Left lobe of liver (tissue), 2 donors: ENCODE measurements at regions not wholly inside any gene's neighbourhood (a gene's known extent, or its start where the extent isn't known, plus 50 kb on each side); places are given as distances from the start of the nearest gene placed in this dataset.
"Not testable (repeated sequence)": the region's sequence is repeated elsewhere in the genome, so short reads cannot be mapped to it uniquely, and the experiment has no call there.

ENCODE experiments used
- ATAC-seq: fragments of 200-7000 bp; cut with Tn5 transposase; one replicate; pipeline ENCODE4 v1.9.1; 2020; ENCODE audit warnings: mild to moderate bottlenecking, moderate library complexity
- DNase-seq: peaks from one replicate; pipeline ENCODE4 v3.0.0-alpha.2; 2020; ENCODE audit warnings: low spot score
- donor health status: DM: no; HTN: no; CAD: no; lungs with moderate emphysema.
- donor health status: DM: no; HTN: yes; CAD: no.

DNA sequence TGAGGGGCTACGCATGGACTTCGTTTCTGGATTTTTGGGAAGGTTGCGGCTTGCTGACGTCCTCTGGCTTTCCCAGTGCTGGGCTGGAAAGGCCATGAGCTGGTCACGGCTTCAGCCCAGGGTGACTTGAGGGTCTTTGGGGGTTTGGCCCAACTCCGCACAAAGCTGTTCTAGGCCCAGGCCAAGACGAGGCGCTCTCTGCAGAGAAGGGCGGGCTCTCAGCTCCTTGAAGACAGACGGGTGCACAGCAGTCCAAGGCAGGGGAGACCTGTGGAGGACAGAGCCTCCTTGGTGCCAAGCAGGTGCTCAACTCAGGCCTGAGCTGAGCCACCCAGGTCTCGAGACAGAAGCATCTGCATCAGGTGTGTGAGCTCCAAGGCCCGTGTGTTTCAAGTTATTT lies 1003.7 kb downstream of the BRD1 start:
- ATAC-seq (no peak), DNase-seq (no peak)

DNA sequence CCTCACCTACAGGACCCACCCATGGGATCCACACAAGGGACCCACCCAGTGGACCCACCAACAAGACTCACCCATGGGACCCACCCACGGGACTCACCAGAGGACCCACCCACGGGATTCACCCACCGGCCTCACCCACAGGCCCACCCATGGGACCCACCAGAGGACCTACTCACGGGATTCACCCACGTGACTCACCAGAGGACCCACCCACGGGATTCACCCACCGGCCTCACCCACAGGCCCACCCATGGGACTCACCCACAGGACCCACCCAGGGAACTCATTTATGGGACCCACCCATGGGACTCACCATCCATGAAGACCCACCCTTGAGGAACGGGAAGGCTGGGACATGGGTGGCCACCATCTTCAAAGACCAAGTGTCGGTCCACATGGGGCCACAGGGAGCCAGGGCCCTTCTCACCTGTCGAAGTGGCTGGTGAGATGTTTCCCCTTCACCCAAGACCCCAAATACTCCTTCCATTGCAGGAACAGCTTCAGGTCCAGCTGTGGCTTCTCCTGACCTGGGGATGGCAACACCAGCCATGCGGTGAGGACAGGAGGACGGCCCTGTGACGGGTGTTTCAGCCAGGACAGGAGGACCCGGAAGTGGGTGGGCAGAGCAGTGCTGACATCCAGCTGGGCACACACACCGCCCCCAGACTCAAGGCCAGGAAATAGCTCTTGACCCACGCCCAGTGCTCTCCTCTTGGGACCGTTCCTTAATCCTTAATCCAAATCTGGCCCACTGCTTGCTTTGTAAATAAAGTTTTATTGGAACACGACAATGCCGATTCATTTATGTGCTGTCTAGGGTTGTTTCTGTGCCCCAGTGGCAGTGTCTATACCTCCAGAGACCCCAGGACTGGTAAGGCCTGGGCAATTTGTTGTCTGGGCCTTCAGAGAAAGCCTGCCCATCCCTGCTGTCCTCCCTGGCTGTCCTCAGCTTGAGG lies 1005.1 kb downstream of the BRD1 start:
- DNase-seq (no peak), ATAC-seq (no peak)

DNA sequence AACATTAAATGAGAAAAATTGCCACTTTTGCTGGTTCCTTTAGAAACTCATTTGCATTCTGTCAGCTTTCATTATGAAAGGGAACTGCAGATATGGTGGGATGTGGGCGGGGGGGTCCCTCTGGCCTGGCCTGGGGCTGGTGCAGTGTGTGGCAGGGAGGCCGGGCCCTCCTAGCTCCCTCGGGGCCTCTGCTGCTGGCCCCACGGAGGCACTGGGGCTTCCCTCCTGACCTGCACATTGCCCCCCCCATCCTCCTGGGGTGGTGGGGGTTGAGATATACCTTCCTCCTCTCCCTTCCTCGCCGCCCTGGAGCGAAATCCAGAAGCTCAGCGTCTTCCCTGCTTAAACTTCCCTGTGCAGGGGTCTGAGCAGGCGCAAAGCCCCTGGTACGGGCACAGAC lies 1005.9 kb downstream of the BRD1 start:
- DNase-seq (no peak), ATAC-seq (no peak)

DNA sequence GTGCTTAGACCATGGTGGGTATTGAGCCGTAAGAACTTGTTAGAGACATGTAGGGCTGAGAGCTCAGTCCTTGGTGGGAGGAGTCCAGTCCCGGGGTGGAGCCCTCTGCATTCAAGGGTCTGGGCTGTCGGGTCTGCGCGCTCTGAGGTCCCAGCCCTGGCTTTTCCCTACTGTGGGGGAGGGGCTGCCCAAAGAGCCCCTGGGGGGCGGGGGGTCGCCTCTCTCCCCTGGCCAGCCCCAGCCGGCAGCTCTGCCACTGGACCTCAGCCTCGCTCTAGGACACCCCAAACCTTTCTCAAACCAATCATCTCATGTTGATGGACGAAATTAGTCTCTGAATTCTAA lies 1006.4 kb downstream of the BRD1 start:
- no peak for DNase-seq

DNA sequence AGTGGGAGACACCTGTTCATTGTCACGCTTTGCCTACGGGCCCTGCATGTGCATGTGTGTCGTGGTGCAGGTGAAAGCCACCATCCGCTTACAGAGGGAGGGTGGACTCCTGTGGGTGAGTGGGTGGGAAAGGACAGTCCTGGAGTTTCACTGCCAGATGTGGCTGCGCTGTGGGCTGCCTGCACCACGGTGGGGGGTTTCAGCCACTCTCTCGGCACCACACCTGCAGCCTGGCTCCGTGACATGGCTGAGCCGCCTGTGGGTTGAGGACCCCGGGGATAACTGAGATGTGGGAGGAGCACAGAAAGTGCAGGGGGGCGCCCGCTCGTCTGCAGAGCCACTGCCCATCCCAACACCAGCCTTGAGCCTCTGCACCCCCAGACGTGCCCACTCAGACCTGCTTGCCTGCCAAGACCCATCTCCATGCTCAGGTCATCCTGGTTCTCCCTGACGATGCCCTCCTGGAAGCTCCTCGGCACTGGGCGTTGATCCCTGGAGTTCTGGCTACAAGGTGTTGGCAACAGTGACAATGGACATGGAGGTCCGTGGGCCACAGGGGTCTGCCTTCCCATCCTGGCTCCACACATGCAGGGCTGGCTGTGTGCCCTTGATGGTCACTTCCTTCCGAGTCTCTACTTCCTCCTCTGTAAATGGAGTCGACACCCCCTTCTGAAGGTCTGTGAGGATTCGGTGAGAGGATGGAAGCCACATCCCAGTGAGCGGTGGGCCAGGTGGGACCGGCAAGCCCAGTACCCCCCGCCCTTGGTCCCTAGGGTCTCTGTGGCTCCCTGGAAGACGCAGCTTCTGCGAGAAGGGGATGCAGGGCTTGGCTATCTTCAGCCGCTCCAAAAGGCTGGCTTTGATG lies 1007.0 kb downstream of the BRD1 start:
- no peak for DNase-seq
- no peak for ATAC-seq

More for the DNA sequence above, 1006.4 kb downstream of the BRD1 start:
- no peak for ATAC-seq

DNA sequence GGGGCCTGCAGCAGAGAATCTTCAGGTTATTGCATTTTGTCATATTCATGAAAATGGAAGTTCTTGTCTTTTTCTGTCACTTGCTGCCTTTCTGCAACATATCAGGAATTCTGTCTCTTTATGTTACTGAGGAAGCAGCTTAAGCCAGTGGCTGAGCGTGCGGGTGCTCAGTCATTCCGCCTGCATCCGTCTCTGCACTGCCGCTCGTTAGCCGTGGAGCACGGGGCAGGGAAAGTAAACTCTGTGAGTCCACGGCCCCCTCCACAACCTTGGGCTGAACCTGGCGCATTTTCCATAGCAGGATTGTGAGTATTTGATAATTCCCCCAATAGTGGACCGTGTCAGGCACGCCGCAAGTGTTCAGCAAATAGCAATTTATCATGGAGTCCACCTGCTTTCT lies 1007.7 kb downstream of the BRD1 start:
- DNase-seq (no peak), ATAC-seq (no peak)

DNA sequence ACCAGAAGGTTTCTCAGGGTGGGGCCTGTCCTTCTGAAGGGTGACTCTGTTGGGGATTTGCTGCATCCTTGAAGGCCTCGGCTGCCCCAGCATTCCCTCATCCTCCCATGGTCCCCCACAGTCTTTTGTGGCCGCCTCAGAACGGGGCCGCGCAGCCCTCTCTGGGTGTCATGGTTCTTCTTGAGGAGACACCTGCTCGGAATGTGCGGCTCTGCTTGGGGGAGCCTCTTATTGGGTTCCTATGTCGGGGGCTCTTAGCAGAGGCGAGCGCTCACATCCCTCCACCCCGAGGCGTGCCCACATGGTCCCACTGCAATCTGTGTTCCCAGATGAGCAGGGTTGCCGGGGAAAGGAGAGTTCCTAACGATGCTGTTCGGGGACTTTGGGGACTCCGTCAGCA lies 1008.4 kb downstream of the BRD1 start:
- ATAC-seq (no peak), DNase-seq (no peak)

DNA sequence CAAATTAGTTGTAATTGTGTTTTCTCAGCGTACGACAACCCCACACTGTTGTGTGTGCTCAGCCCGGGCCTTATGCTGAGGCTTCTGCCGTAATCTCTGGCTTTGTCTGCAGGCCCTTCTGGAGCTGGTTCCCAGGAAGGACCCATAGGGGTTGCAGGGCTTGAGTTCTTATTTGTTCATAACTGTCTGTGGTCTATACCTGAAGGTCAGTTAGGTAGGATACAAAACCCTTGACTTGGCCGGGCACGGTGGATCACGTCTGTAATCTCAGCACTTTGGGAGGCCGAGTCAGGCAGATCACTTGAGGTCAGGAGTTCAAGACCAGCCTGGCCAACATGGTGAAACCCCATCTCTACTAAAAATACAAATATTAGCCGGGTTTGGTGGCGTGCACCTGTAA lies 1010.2 kb downstream of the BRD1 start:
- not testable (repeated sequence) for ATAC-seq, DNase-seq

DNA sequence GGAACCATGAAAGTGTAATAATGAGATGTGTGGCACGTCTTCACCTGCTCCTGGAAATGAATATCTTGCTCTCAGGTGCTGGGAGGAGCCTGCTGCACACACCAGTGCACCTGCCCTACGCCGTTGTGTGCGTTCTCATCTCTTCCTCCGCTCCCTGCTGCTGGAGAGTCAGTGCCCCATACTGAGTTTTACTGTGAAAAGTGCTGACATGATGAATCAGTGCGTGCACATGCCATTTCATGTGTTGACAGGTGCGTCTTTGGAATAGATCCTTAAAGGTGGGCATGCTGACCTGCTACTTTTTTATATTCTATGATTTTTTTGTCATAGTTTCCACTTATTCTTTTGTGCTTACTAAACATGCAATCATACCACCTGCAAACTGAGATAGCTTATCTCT lies 1015.8 kb downstream of the BRD1 start:
- no peak for ATAC-seq

DNA sequence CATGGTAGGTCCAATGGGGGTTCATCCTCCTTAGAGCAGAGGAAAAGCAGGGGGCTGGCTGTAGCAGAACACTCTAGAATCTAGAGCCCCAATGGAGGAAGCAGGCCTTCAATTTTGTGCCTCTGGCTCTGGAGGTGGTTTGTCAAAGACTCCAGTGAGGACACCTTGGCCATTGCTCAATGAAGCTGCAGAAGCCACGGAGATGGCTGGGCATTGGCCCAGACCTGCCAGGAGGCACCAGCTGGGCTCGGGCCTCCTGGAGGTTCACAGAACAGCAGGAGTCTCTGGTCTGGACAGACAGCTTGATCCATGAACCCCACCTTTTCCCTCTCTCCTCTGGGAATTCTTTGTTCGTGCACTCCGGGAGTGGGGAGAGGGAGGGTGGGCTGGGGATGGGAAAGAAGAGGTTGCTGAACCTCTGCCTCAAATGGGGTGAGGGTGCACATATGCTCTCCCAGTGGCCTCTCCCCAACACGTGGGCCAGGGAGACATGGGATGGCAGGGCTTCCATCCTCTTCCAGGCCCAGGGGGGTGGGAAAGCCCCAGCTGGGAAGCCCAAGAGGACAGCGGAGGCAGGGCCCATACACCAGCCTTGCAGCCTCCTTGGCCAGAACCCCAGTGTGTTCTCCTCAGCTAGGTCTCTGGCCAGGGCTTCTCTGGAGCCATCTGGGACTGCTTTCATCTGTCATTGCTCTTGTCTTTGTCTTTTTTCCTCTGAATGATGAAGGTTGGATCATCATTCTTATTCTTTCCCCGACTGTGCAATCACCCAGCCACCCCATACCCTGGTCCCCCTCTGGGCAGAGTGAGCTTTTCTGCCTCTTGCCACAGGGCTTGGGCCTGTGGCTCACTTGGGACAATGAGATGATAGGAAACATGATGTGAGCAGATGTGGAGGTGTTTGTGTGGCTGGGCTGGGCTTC lies 1019.4 kb downstream of the BRD1 start:
- ATAC-seq (no peak), DNase-seq (no peak)

More for the DNA sequence above, 1015.8 kb downstream of the BRD1 start:
- DNase-seq, result no peak

DNA sequence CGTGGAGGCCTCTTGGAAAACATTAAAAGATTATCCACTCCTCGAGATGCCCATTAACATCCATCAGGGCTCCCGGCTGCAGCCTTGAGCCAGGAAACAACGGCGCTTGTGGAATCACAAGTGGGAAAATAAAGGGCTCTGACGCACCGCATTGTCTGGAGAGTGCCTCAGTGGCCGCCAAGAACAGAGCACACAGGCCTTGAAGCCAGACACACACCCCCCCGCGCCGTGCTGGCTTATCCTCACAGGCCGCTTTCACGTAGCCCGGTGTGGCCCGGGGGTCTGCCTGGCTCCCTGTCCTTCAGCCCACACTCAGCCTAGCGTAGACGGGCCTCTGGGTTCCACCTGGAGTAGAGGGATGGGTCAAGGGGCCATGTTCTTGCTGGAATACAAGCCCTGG lies 1020.5 kb downstream of the BRD1 start:
- ATAC-seq (no peak), DNase-seq (no peak)

DNA sequence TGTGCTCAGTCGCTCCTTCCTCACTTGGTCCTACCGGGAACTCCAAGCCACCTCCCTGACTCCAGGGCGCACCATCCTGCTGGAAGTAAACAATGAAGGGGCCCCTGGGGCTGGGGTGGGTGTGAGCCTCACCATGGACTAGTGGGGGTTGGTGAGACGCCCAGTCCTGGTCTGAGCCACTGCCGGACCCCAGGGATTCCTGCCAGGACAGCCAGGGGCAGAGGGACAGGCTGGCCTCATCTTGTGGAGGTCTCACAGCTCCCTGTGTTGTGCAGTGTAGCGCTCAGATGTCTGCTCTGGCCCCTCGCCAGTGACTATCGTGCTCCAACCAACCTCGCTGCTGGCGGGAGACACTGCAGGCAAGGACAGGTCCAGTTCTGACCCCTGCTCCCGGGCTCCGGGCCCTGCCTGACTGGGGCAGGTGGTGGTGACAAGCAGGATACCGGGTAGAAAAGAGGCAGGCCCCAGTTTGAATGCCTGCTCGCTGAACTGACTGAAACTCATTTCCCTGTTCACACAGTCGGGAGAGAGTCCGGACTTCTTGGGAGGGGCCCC lies 1021.4 kb downstream of the BRD1 start:
- no peak for ATAC-seq
- DNase-seq, result no peak

DNA sequence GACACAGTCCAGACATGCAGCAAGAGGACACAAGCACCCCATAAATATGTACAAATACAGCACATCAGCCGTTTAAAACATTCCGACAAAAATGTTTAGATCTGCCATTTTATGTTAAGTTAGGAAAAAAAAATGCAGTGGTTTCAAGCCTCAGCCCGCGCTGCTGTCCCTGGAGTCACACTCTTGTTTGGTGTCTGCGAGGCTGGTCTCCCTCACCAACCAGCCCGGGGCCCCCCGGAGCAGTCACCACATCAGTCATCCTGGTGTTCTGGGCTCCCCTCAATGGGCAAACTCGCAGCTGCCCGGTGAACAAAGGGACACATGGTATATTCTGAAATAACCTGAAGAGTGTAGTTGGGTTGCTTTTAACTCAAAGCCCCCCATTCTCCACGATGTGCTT lies 1022.2 kb downstream of the BRD1 start:
- ATAC-seq (no peak), DNase-seq (no peak)

DNA sequence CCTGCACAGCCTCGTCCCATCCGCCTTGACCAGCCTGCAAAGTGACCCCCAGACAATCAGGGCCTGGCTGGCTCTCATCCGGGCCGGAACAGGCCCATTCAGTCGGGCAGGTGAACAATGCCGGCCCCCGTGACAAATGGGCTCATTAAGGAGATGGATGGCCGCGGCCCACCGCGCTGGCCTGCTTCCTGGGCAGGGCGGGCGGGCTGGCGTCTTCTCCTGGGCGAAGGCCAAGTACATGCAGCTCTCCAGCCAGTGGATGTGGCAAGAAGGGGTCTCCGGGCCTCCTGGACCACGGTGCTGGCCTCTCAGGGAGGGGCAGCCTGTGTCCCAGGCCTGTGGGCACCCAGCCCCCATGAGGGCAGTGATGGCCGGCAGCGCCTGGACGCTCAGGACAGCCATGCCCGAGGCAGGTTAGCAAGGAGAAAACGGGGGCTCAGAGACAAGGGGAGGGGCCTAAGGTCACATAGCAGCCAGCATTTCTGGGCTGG lies 1022.8 kb downstream of the BRD1 start:
- DNase-seq (no peak), ATAC-seq (no peak)

DNA sequence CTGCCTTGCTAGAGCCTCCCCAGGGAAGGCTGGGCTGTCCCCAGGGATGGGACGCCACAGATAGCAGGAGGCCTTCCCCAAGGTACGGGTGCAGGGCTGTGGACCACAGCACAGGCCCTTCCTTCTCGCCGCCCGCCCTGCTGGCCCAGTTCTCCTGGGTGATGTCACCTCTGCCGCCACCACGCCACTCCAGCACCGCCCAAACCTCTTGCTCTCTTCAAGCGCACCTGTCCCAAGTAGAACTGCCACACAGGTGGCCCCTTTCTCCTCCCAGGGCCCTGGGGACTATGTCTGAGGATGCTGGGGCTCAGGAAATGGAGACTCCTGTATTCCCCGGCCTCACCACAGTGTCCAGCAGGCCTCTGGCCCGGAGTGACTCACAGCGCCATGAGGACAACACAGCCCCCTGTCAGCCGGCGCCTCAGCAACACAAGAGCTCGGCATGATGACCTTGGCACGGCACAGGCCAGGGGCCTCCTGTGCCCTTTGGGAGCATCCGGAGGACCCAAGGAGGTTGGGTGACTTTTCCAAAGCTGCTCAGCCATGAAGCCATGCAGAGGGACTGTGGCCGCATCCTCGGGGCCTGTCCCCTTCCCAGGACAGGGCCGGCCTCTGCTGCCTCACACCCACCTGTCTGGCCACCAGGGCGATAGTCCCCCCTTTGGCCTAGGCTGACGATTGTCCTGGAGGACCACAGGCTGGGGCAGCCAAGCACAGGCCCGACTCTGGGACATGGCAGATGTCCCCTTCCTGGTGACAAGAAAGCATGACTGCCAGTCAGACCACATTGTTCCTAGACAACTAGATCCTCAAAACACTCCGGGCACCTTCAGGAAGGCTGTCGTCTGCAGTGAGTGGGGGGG lies 1023.5 kb downstream of the BRD1 start:
- ATAC-seq (no peak), DNase-seq (no peak)

DNA sequence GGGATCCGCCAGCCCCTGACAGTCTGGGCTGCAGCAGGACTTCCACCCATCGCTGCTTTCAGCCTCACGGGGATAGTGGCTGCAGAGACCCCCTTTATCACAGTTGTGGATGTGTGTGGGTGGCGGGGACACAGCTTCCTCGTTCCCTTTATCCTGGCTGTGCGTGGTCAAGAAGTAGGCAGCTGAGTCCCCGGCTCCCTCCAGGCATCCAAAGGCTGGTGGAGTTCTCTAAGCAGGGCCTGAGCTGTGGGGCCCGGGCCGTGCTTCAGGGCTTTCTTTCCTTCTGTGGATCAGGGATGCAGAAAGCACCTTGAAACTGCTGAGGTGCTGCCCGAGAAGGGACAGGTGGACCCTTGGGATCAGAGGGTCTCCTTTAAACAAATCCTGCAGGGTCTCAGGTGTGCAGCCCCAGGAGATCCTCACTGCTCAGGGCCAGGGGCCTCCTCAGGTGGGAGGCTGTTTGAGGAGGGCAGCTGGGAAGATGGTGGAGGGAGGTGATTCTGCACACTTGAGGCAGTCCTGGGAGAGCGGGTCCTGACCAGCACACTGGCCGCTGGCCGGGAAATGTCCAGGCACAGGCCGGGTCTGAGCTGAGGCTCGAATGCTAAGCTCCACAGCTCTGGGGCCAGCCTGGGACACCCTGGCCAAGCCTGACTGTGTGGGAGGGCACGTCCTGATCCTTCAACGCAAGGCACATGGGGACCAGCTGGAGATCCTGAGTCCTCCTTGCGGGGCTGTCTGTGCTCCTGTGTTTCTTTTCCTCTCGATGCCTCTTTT lies 1024.3 kb downstream of the BRD1 start:
- no peak for ATAC-seq
- no peak for DNase-seq

DNA sequence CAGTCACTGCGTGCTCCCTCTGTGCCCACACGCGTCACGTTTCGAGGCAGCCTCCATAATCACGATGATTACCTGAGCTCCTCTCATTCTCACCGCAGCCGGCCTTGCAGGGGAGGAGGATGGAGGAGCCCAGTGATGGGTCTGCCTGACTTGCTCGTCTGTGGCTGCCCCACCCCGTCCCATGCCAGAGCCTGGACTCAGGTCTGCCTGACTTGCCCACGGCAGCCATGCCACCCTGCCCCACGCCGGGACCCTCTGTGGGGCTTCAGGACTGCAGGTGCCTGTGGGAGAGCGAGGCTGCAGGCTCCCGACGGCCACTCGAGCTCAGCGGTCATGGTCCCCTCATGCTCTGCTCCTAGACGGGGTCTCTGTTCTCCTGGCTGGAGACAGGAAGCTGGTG lies 1025.1 kb downstream of the BRD1 start:
- ATAC-seq (no peak), DNase-seq (no peak)

DNA sequence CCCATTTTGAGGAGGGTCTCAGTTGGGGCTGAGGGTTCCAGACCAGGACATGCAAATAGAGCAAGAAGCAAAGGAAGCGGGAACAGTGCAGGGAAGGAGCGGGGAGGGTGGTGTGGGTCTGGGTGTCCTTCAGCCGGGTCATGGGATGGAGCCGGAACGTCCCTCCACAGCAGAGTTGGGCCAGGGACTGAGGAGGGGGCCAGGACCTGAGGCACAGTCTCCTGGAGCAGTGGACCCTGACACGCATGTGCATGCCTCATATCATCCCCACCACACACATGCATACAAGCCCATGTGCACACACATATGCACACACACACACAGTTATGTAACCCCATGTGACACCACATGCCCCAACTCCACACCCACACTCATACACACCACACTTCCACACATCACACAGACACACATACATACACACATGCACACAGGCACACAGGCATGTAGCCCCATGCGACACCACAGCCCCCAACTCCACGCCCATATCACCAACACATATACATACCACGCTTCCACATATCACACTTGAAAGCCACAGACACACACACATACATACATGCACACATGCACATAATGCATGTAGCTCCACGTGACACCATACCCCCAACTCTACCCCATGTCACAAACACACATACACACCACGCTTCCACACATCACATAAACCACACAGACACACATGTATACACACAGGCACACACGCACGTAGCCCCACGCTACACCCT lies 1026.6 kb downstream of the BRD1 start:
- ATAC-seq, result no peak
- no peak for DNase-seq
